ENCODE measurements at regions not wholly inside any gene's neighbourhood (a gene's known extent, or its start where the extent isn't known, plus 50 kb on each side); places are given as distances from the start of the nearest gene placed in this dataset.
"Not testable (repeated sequence)": the region's sequence is repeated elsewhere in the genome, so short reads cannot be mapped to it uniquely, and the experiment has no call there.

DNA sequence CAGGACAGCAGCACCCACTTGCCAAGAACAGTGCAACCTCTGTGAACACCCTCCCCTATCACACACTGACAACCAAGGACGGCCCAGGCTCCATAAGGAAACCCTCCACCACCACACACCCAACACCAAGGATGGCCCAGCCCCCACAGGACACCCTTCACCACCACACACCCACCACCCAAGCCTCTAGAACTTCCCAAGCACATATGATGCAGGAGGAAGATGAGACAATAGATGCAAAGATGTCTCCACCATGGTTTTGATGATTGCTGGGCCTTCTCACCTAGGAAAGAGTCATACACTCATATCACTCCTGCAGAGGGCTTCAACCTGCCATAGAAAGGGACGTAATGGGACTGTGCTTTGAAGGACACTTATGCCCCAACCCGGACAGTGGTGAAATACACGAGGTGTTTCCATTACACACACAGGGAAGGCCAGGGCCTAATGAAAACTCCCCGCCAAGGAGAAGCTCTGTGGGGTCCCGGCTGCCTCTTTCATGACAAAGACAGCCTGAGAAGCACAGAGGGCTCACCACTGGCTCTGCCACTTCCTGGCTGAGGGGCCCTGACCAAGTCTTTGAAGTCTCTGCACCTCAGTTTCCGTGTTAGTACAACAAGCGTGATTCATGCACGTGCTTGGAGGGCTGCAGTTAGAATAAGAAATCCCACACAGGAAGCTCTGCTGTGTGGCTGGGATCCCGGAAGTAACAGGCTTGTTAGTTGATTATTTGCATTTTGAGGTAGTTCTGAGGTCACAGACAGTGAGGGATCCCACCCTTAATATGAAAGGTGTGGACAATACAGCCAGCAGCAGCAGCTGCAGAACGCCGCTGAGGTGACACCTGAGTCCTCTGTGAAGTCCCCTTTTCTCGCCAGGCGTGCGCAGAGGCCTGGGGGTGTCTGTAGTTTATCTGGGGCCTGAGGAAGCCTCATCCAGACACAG lies 61.9 kb upstream of the ATP12A start:
- DNase-seq (ENCODE audit: low spot score) = no peak

DNA sequence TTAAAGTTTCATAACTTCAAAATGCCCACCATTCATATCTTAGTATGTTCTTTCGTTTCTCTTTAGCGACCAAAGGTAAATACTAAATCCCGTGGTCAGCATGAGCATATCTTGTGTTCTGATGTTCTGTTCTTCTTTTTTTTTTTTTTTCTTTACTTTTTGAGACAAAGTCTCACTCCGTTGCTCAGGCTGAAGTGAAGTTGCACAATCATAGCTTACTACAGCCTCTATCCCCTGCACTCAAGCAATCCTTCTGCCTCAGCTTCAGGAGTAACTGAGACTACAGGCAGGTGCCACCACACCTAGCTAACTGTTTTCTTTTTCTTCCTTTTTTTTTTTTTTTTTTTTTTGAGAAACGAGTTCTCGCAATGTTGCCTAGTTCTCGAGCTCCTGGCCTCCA lies 60.9 kb upstream of the ATP12A start:
- no peak for DNase-seq (ENCODE audit: low spot score)

DNA sequence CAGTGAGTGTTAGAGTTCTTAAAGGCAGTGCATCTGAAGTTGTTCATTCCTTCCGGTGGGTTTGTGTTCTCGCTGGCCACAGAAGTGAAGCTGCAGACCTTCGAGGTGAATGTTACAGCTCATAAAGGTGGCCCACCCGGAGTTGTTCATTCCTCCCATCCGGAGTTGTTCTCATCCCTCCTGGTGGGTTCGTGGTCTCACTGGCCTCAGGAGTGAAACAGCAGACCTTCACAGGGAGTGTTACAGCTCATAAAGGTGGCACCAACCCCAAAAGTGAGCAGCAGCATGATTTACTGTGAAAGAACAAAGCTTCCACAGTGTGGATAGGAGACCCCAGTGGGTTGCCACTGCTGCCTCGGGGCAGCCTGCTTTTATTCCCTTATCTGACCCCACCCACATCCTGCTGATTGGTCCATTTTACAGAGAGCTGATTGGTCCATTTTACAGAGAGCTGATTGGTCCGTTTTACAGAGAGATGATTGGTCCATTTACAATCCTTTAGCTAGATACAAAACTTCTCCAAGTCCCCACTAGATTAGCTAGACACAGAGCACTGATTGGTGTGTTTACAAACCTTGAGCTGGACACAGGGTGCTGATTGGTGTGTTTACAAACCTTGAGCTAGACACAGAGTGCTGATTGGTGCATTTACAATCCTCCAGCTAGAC lies 57.6 kb upstream of the ATP12A start:
- not testable (repeated sequence) for DNase-seq (ENCODE audit: low spot score)

DNA sequence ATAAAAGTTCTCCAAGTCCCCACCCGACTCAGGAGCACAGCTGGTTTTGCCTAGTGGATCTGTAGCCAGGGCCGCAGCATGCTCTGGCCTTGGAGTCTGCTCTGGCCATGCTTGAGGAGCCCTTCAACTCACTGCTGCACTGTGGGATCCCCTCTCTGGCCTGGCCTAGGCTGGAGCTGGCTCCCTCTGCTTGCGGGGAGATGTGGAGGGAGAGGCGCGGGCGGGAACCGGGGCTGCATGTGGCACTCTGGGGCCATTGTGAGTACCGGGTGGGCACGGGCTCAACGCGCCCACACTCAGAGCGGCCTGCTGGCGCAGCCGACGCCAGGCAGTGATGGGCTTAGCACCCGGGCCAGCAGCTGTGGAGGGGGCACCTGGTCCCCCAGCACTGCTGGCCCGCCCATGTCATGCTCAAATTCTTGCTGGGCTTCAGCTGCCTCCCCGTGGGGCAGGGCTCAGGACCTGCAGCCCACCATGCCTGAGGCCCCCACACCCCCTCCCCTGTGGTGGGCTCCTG lies 57.0 kb upstream of the ATP12A start:
- DNase-seq (ENCODE audit: low spot score) = no peak

DNA sequence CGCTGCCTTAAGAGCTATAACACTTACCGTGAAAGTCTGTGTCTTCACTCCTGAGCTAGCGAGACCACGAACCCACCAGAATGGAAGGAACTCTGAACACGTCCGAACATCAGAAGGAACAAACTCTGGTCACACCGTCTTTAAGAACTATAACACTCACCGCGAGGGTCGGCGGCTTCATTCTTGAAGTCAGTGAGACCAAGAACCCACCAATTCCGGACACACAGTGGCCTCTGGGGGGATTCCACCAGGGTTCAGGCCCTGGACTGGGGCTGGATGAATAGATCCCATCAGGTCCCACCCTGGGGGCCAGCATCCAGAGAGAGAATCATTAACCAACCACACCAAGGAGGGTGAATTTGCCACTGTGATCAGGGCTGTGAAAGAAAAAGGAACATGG lies 55.8 kb upstream of the ATP12A start:
- no peak for DNase-seq (ENCODE audit: low spot score)

DNA sequence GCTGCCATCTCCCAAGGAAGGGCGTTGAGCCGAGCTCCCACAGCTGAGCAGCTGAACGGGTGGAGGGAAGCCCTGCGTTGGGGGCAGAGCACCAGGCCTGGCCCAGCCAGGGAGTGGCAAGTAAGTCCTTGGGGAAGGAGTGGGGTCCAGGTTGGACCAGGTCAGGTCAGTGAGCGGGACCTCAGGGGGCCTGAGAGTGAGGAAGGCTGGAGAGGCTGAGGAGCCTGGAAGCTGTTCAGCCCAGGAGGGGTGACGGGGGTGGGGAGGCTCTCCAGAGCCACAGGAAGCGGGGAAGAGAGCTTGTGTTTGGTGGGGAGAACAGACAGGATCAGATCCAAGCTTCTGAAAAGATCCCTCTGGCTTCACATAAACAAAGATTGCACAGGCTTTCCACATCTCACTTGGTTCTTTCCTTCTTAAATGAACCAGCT lies 55.4 kb upstream of the ATP12A start:
- DNase-seq (ENCODE audit: low spot score) = no peak

DNA sequence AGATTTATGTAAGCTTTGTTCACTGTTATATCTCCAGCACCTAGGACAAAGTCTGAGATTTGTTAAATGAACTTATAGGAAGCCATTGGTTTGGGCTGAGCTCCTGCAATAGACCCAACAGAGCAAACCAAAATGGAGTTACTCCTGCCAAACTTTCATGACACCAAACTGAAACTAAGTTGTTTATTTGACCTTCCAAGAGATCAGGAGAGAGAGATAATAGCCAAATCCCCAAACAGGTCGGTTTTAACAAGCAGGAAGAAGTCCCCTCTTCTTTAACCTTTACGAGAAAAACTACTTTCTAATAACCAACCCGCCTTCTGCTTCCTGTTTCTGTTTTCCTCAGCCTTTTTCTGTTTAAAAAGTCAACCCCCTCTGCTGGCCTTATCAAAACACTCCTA lies 54.9 kb upstream of the ATP12A start:
- DNase-seq (ENCODE audit: low spot score) = no peak

DNA sequence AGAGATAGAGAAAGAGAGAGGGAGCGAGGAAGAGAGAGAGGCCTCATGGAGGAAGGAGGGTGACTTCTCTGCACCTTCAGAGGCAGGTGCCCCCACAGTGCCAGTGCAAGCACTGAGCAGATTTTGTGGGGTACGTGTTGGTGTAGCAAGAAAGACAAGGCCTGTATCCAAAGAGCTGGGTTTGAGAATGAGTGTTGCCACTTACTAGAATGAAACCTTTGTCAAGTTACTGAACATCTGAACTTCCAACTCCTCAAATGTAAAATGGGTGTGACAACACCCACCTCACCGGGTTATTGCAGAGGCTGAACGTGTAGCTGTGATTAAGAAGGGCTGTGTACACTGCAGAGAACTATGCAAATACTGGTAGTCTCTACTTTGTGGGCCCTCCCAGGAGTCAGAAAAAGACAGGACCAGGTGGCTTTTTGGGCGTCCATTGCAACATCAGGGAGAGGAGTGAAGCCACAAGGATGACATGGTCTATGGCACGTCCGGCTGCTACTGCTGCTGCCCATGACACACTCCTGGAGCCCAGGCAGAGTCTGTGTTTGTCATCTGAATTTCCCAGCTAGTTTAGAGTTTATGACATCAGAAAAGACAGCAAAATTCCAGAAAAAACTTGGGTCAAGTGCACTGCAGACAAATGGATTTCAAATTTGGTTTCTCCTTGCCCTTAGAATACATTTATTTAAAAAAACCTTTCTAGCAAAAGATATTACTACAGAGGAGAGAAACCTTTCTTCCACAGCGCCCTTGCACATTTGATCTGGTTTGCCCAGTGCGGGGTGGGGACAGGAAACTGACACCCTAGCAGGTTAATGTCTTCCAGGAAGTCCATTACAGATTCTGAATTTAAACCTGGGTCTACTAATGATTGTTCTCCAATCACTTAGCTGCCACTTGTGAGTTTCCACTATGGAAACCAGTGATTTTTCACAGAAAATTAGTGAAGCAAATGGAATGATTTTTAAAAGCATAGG lies 54.0 kb upstream of the ATP12A start:
- no peak for DNase-seq (ENCODE audit: low spot score)

DNA sequence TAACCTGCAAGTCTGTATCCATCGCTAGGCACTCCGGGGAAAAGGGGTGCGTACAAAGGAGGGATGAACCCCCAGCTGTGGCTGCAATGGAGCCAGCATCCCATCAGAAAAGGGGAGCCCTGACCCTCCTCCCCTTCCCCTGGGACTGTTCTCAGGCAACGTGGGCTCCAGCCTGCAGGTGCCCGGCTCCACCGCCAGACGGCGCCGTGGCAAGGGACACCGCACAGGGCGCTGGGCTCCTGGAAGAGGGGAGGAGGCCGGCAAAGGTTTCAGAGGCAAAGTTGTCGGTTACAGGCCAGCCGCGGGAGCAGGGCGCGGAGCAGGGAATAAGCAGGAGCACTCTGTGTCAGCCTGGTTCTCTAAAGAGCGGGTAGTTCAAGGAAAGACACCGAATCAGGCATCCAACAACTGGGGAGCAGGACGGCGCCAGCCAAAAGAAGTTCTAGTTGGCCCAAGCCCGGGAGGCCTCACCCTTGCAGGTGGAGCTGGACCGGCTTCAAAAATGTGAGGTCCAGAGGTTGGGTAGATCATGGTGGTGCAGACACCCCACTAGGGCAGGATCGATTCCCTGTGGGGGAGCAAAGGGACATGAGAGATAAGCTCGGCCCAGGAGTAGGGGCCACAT lies 53.0 kb upstream of the ATP12A start:
- no peak for DNase-seq (ENCODE audit: low spot score)

DNA sequence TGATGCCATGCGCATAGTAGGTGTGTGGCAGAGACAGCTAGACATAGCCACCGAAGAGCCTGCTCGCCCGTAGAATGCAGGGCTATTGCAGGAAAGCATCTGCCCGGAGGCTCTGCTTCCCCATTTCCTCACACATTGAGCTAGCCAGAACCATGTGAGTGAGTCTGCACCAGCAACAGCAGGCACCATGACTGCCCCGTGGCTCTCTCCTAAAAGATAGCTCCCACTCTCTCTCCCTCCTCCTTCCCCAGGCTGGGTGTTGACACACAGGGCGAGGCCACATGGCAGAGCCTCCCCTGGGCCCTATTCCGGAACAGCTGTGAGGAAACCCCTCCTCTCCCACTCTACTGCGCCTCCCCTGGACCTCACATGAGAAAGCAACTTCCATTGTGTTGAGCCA lies 52.3 kb upstream of the ATP12A start:
- DNase-seq (ENCODE audit: low spot score) = no peak

DNA sequence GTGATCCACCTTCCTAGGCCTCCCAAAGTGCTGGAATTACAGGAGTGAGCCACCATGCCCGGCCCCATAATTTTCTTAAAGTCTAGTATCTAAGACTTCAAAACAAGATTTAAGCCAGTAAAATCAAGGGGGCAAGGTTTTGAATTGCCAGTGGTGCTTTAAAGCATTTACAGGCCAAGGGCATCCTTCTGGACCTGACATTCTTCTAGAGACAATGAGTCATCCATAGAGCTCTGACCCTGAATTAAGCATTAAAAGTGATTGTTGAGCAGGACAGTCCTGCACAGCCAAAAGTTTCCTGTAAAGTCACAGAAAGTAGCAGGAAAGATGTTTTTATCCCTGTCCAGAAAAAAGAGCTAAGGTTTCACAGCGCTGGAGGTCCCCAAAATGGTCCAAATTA lies 50.9 kb upstream of the ATP12A start:
- no peak for DNase-seq (ENCODE audit: low spot score)

DNA sequence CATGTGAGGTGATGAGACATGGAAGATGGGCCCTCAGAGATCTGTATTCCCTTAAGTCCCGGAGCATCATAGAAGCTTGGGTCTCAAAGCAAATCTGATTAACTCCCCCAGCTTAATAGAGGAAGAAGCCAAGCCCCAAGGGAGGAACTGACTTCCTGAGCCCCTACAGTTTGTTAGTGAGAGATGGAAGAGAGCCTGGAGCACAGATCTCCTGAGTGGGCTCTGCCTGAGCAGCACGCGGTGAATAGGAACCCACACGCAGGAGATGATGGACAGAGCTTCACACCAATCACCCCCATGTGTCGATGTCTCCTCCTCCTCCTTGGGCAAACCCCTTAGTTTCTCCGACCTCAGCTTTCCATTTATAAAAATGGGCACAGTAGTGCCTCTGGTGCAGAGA lies 50.1 kb upstream of the ATP12A start:
- no peak for DNase-seq (ENCODE audit: low spot score)
